ENCODE measurements at regions not wholly inside any gene's neighbourhood (a gene's known extent, or its start where the extent isn't known, plus 50 kb on each side); places are given as distances from the start of the nearest gene placed in this dataset.

- TF ChIP-seq CTCF (IDR thresholded peaks at IDR 0.05; ENCODE audit: low read depth, low read length, missing control alignments): no peak
- DNase-seq (ENCODE audit: extremely low read depth, low read depth): no peak
- H3K4me3 ChIP-seq (replicated peaks; ENCODE audit: low read depth, low read length): no peak overlapping the region
Observed at GRCh38 chr15:39232512-39232911, 348.4 kb upstream of the THBS1 start.

- TF ChIP-seq CTCF (IDR thresholded peaks at IDR 0.05; ENCODE audit: low read depth, low read length, missing control alignments): no peak
- no peak for DNase-seq (ENCODE audit: extremely low read depth, low read depth)
- H3K4me3 ChIP-seq (replicated peaks; ENCODE audit: low read depth, low read length): no peak overlapping the region
Observed at GRCh38 chr15:39235084-39235795, 345.6 kb upstream of the THBS1 start.

GRCh38 chr15:39236375-39236774 lies 344.5 kb upstream of the THBS1 start:
- no peak for TF ChIP-seq CTCF (IDR thresholded peaks at IDR 0.05; ENCODE audit: low read depth, low read length, missing control alignments)
- DNase-seq (ENCODE audit: extremely low read depth, low read depth): no peak

GRCh38 chr15:39238443-39238842 lies 342.4 kb upstream of the THBS1 start:
- no peak overlapping the region for H3K4me3 ChIP-seq (replicated peaks; ENCODE audit: low read depth, low read length)
- TF ChIP-seq CTCF (IDR thresholded peaks at IDR 0.05; ENCODE audit: low read depth, low read length, missing control alignments): no peak
- DNase-seq (ENCODE audit: extremely low read depth, low read depth): no peak

More at GRCh38 chr15:39236375-39236774, 344.5 kb upstream of the THBS1 start:
- no peak overlapping the region for H3K4me3 ChIP-seq (replicated peaks; ENCODE audit: low read depth, low read length)

GRCh38 chr15:39239562-39239961 lies 341.3 kb upstream of the THBS1 start:
- TF ChIP-seq CTCF (IDR thresholded peaks at IDR 0.05; ENCODE audit: low read depth, low read length, missing control alignments): no peak
- no peak for DNase-seq (ENCODE audit: extremely low read depth, low read depth)
- H3K4me3 ChIP-seq (replicated peaks; ENCODE audit: low read depth, low read length): no peak overlapping the region

- no peak for TF ChIP-seq CTCF (IDR thresholded peaks at IDR 0.05; ENCODE audit: low read depth, low read length, missing control alignments)
- no peak overlapping the region for H3K4me3 ChIP-seq (replicated peaks; ENCODE audit: low read depth, low read length)
- DNase-seq (ENCODE audit: extremely low read depth, low read depth): no peak
Observed at GRCh38 chr15:39242345-39242744, 338.5 kb upstream of the THBS1 start.

GRCh38 chr15:39243396-39243795 lies 337.5 kb upstream of the THBS1 start:
- DNase-seq (ENCODE audit: extremely low read depth, low read depth): no peak
- TF ChIP-seq CTCF (IDR thresholded peaks at IDR 0.05; ENCODE audit: low read depth, low read length, missing control alignments): no peak
- H3K4me3 ChIP-seq (replicated peaks; ENCODE audit: low read depth, low read length): no peak overlapping the region

Data from HFF-Myc (cell line).